HFF-Myc (cell line): ENCODE measurements at regions not wholly inside any gene's neighbourhood (a gene's known extent, or its start where the extent isn't known, plus 50 kb on each side); places are given as distances from the start of the nearest gene placed in this dataset.

Experiments used
- DNase-seq: peaks from one replicate; pipeline ENCODE4 v3.0.0-alpha.2; 2011; ENCODE audit warnings: low read depth; ENCODE audit errors: extremely low read depth
- H3K4me3 ChIP-seq: replicated peaks from 2 replicates; pipeline ENCODE4 v1.5.1; 2011; ENCODE audit warnings: low read depth, mild to moderate bottlenecking, control low read depth, low read length
- CTCF ChIP-seq: IDR thresholded peaks from 2 replicates; pipeline ENCODE4 v1.5.1; 2012; ENCODE audit warnings: mild to moderate bottlenecking, low read depth, low read length, control low read depth; ENCODE audit errors: missing control alignments

DNA sequence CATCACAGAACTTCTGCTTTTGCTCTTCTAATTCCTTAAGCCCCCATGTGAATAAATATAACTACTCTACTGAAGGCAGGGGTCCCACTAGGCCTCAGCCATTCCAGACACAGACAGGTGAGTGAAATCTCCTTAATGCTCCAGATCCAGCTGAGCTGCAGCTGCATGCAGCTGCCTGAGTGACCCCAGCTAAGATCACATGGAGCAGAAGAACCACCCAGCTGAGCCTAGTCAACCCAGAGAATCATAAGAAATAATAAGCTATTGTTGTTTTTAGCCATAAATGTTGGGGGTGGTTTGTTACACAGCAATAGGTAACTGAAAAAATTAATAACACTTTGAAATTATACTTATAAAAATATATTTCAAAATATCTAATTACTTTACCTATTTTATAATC lies 220.3 kb downstream of the SIPA1L2 start:
- no peak for TF ChIP-seq CTCF
- H3K4me3 ChIP-seq, result no peak overlapping the region
- no peak for DNase-seq

- DNase-seq, result no peak
- H3K4me3 ChIP-seq, result no peak overlapping the region
- no peak for TF ChIP-seq CTCF
Observed at GRCh38 chr1:232407120-232407519, 222.8 kb downstream of the SIPA1L2 start.

DNA sequence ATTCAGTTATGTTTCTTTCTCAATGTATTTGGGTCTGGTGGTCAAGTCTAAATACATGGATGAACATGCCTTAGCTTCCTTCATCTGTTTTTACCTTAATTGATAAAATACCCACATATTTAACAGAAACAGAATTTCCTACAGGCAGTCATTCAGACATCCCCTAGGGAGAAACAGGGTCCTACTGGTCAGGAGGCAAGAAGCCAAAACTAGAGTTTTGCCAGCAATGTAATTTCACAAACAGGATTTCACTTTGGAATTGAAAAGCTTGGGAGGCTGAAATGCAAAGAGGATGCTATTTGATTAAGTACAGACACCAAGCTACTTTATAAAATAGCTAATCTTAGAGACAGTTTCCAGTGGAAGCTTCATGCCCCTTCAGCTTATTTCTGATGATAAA lies 224.2 kb downstream of the SIPA1L2 start:
- DNase-seq, result no peak
- TF ChIP-seq CTCF, result no peak
- H3K4me3 ChIP-seq, result no peak overlapping the region

- DNase-seq, result no peak
- no peak for TF ChIP-seq CTCF
- no peak overlapping the region for H3K4me3 ChIP-seq
Observed at GRCh38 chr1:232404981-232405731, 224.8 kb downstream of the SIPA1L2 start.

DNA sequence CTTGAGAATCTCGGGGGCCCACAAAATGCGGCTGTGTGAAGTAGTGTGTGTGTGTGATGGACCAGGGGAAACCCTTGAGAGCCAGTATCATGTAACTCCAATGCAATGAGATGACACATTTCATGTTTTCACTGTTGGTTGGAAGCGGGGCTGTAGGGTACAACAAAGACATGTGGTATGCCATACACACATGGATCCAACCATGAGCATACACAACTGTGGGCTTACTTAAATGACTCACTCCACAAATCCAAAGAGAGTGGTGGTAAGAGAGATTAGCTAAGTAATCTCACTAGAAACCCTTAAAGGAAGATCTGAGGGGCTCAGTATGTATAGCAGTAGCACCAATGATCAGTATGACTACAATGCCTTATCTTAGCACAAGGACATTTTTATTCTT lies 225.7 kb downstream of the SIPA1L2 start:
- no peak overlapping the region for H3K4me3 ChIP-seq
- TF ChIP-seq CTCF, result no peak
- no peak for DNase-seq

- no peak overlapping the region for H3K4me3 ChIP-seq
- TF ChIP-seq CTCF, result no peak
- no peak for DNase-seq
Observed at GRCh38 chr1:232403017-232403714, 226.8 kb downstream of the SIPA1L2 start.
